Fibroblast of skin of scalp (primary cell): ENCODE measurements at regions not wholly inside any gene's neighbourhood (a gene's known extent, or its start where the extent isn't known, plus 50 kb on each side); places are given as distances from the start of the nearest gene placed in this dataset.

ENCODE experiments used
- DNase-seq: peaks from one replicate; pipeline ENCODE4 v3.0.0-alpha.2; 2013

- no peak for DNase-seq
Observed at GRCh38 chr2:217469203-217469810, 533.5 kb downstream of the TNS1 start.

- DNase-seq, result peak; percentile 32
Observed at GRCh38 chr2:217468042-217468830, 534.6 kb downstream of the TNS1 start.

DNA sequence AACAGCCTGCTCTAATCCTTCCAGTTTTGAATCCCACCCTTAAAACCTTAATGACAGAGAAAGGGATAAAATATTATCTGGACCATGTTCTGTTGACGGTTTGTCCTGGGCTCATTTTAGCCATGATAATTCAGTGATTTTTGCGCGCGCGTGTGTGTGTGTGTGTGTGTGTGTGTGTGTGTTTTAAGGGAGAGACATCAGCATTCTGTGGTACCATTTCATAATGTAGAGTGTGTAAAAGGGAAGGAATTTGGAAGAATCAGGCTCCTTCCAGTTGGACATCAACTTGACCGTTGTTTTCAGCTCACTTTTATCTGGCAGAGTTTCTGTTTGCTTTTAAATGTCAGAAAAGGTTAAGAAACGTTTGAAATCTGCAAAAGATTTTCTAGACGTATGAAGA, 535.5 kb downstream of the TNS1 start:
- DNase-seq, result no peak

DNA sequence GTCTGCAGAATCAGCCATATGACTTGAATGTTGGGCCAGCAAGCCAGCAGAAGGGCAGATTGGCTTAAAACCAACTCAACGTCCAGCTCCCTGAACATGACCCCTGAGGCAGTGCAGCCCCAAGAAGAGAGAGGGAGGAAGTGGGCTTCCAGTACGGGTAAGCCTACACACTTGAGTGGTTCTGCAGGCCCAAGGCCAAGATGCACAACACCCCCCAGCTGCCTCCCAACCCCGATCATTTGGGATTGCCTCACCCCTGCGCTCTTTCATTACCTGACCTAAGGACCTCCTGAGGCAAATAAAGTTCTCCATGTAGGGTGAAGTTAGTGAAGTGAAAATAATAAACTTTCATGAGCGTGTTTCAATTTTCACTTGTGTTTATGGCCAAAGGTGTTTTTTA, 536.0 kb downstream of the TNS1 start:
- no peak for DNase-seq

GRCh38 chr2:217466104-217466503, 536.7 kb downstream of the TNS1 start:
- peak; percentile 33 for DNase-seq

GRCh38 chr2:217465100-217465499, 537.7 kb downstream of the TNS1 start:
- DNase-seq, result peak; percentile 86

DNA sequence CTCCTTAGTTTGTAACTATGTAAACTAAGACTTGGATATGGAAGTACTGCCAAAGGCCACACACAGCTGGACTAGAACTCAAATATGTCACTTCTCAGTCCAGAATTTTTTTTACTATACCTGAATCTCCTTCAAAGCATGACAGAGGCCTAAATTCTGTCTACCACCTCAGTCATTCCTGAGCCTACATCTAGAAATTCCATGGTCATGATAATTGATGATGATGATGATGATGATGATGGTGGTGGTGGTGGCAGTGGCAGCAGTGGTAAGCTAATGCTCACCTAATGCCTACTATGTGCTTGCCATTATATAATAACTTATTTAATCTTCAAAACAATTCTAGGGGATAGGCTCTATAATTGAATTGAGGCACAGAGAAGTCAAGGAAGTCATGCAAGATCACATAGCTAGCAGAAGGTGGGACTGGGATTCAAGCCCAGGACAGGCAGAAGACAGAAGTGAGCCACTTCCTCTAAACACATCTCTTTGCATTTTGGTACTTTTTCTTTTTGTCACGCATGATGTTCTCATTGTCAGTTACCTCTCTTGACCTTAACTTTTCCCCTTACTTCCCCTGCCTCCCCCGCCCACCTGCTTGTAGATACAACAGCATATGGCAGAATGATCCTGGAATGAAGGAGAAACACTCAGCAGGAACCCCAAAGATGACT, 539.3 kb downstream of the TNS1 start:
- no peak for DNase-seq

DNA sequence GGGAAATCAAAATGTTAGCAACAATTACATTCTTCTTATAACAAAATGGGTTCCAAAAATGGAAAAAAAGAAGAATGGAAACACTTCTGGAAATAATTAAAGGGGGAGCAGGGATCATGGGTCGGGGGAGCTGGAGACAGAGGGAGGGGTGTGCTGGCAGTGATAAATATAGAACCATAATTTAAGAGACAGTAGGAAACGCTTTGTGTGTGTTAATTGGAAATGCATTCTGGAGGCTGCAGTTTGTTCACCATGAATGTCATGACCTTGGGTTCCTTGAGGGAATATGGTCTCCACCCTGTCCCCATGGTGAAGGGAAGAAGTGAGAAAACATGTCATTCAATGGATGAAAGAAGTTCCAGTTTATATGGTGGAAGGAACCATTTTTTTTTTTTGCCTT, 540.7 kb downstream of the TNS1 start:
- DNase-seq, result no peak

DNA sequence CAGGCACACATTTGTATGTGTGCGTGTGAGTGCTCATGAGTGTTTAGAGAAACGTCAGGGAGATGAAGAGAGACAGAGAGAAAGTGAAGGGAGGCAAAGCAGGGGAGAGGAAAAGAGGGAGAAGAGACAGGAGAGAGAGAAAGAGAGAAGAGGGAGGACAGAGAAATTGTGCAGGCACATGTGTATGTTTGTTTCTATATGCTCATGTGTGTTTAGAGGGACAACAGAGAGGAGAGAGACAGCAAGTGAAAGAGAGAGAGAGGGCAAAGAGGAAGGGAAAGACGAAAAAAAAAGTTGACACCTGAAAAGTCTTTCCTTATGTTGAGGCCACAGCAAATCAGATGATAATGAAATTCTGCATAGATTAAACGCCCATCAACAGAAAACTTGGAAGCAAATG, 541.1 kb downstream of the TNS1 start:
- no peak for DNase-seq

GRCh38 chr2:217459680-217460405, 543.0 kb downstream of the TNS1 start:
- DNase-seq, result peak; percentile 80

GRCh38 chr2:217459016-217459415, 543.8 kb downstream of the TNS1 start:
- no peak for DNase-seq

GRCh38 chr2:217456016-217456415, 546.8 kb downstream of the TNS1 start:
- DNase-seq, result peak; percentile 41

DNA sequence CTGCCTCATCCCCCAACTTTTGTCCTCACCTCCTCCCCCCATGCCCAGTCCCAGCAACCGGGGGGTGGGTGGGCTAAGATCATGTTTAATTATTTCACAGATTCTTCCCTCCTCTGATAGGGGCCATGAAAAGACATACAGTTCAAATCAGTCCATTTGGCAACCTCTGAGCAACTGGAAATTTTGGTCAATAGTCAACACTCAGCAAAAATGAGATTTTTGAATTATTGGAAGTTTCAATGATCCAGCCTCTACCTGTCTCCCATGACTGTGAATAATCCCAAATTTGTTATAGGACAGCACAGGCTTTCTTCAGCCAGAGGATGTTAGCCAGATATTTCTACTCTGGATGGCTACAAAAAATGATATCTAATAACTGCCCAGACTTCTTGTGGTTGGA, 549.9 kb downstream of the TNS1 start:
- DNase-seq, result no peak

DNA sequence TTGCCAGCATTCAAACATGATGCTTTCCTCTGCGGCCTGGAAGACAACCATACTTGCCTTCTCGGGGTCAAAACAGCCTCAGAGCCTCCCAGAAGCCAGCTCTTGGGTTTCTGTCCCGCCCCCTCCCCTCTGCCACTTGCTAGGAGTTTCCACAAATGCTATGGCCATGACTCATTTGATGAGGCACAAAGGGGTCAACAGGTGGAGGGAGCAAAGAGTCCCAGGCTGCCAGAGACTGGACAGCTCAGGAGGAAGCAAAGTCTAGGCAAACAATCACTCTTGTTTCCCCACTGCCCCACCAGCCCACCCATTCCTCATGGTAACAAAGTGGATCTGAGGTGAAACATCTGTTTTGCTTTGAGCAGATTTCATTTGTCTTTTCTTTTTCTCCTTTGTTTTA, 551.1 kb downstream of the TNS1 start:
- no peak for DNase-seq

DNA sequence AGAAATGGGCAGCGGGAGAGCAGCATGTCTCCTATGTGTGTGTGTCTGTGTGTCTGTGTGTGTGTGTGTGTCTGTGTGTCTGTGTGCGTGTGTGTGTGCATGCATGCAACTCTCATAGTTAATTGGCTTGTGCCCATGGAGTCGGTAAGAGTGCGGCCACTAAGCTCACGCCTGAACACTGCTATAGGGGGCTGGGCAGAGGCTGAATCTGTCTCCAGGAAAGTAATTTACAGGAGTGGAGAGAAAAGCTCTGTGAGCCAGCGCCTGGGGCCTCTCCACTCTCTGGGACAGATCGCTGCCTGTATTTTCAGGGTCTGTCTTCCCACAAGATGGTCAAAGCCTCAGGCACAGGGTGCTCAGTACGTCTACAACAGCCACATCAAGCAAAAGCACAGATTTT, 553.4 kb downstream of the TNS1 start:
- DNase-seq, result no peak

- no peak for DNase-seq
Observed at GRCh38 chr2:217448860-217449259, 553.9 kb downstream of the TNS1 start.

- DNase-seq, result peak; percentile 67
Observed at GRCh38 chr2:217445723-217446122, 557.1 kb downstream of the TNS1 start.

- no peak for DNase-seq
Observed at GRCh38 chr2:217444932-217445331, 557.9 kb downstream of the TNS1 start.

GRCh38 chr2:217444509-217444908, 558.3 kb downstream of the TNS1 start:
- no peak for DNase-seq

DNA sequence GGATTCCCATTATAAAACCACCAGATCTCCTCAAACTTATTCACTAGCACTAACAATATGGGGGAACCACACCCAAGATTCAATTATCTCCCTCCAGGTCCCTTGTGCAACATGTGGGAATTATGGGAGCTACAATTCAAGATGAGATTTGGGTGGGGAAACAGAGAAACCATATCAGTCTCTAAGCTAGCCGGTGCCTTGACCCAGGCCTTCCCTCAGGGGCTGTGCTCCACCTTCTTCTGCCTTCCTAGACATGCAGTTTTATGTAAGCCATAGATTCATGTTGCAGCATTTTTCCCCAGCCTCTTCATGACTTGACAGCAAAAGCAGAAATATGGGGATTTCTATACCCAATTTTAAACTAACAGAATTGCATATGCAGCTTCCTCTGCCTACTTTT, 559.2 kb downstream of the TNS1 start:
- no peak for DNase-seq

GRCh38 chr2:217440000-217440399, 562.8 kb downstream of the TNS1 start:
- no peak for DNase-seq

- no peak for DNase-seq
Observed at GRCh38 chr2:217438821-217439220, 564.0 kb downstream of the TNS1 start.

GRCh38 chr2:217438136-217438535, 564.7 kb downstream of the TNS1 start:
- no peak for DNase-seq
